Duodenal mucosa (tissue), 2 donors: ENCODE measurements at regions not wholly inside any gene's neighbourhood (a gene's known extent, or its start where the extent isn't known, plus 50 kb on each side); places are given as distances from the start of the nearest gene placed in this dataset.

Experiments
- H3K27ac ChIP-seq: one replicate; pipeline ENCODE4 v1.7.0; 2013; ENCODE audit warnings: low read depth, low read length
- H3K27me3 ChIP-seq, 2 donors: one replicate each; pipeline ENCODE4 v1.7.0; 2013; ENCODE audit warnings: low read length in 2 of 2, control low read depth in 1 of 2; ENCODE audit not compliant: insufficient read depth in 2 of 2, control insufficient read depth in 1 of 2
- H3K36me3 ChIP-seq, 2 donors: one replicate each; pipeline ENCODE4 v1.7.0; 2013; ENCODE audit warnings: low read length in 2 of 2, control low read depth in 1 of 2; ENCODE audit not compliant: insufficient read depth in 2 of 2, control insufficient read depth in 1 of 2
- H3K4me1 ChIP-seq, 2 donors: one replicate each; pipeline ENCODE4 v1.7.0; 2013; ENCODE audit warnings: low read length in 2 of 2, control low read depth in 1 of 2; ENCODE audit not compliant: insufficient read depth in 2 of 2, control insufficient read depth in 1 of 2
- H3K4me3 ChIP-seq, 2 donors: one replicate each; pipeline ENCODE4 v1.7.0; 2013; ENCODE audit warnings: low read length in 2 of 2, low read depth in 1 of 2
- H3K9ac ChIP-seq, 2 donors: one replicate each; pipeline ENCODE4 v1.7.0; 2013; ENCODE audit warnings: low read length in 2 of 2, low read depth in 1 of 2
- H3K9me3 ChIP-seq, 2 donors: one replicate each; pipeline ENCODE4 v1.7.0; 2013; ENCODE audit warnings: low read length in 2 of 2, control low read depth in 1 of 2; ENCODE audit not compliant: control insufficient read depth in 1 of 2

GRCh38 chr18:10045296-10045891 is 131.6 kb downstream of the VAPA start:
- Histone ChIP-seq H3K9me3 (peaks cover 2 to 8% of the 10 kb centered on the region in 2 donors), H3K4me1 (no peaks in the 10 kb centered on the region), H3K9ac (no peak overlapping the region), H3K4me3 (no peak overlapping the region), H3K27me3 (no peaks in the 10 kb centered on the region), H3K27ac (peak overlapping the region; percentile 34), H3K36me3 (no peaks in the 10 kb centered on the region)

- peak overlapping the region; percentile 4 for H3K27ac ChIP-seq
- H3K9me3 ChIP-seq, result peaks cover 2 to 8% of the 10 kb centered on the region in 2 donors
These were observed 132.5 kb downstream of the VAPA start for GRCh38 chr18:10046178-10046807.

GRCh38 chr18:10047237-10047636 is 133.4 kb downstream of the VAPA start:
- Histone ChIP-seq H3K4me1 (no peaks in the 10 kb centered on the region), H3K9me3 (peaks cover 2 to 3% of the 10 kb centered on the region in 2 donors), H3K4me3 (no peak overlapping the region), H3K27ac (peak overlapping the region; percentile 20), H3K36me3 (no peaks in the 10 kb centered on the region), H3K27me3 (no peaks in the 10 kb centered on the region), H3K9ac (no peak overlapping the region)

More at GRCh38 chr18:10046178-10046807, 132.5 kb downstream of the VAPA start:
- Histone ChIP-seq H3K4me3 (no peak overlapping the region), H3K27me3 (no peaks in the 10 kb centered on the region), H3K36me3 (no peaks in the 10 kb centered on the region), H3K9ac (no peak overlapping the region), H3K4me1 (no peaks in the 10 kb centered on the region)

- no peak overlapping the region for H3K27ac ChIP-seq
- no peaks in the 10 kb centered on the region for H3K9me3 ChIP-seq
- H3K27me3 ChIP-seq, result no peaks in the 10 kb centered on the region
- H3K9ac ChIP-seq, result no peak overlapping the region
- H3K36me3 ChIP-seq, result no peaks in the 10 kb centered on the region
- H3K4me3 ChIP-seq, result no peak overlapping the region
- no peaks in the 10 kb centered on the region for H3K4me1 ChIP-seq
These were observed 135.9 kb downstream of the VAPA start for GRCh38 chr18:10049747-10050146.

GRCh38 chr18:10050956-10051355 is 137.1 kb downstream of the VAPA start:
- H3K9ac ChIP-seq, result no peak overlapping the region
- H3K4me3 ChIP-seq, result no peak overlapping the region
- H3K4me1 ChIP-seq, result no peaks in the 10 kb centered on the region
- no peaks in the 10 kb centered on the region for H3K27me3 ChIP-seq
- H3K9me3 ChIP-seq, result no peaks in the 10 kb centered on the region
- no peaks in the 10 kb centered on the region for H3K36me3 ChIP-seq
- H3K27ac ChIP-seq, result no peak overlapping the region

GRCh38 chr18:10051877-10052631 is 138.2 kb downstream of the VAPA start:
- Histone ChIP-seq H3K36me3 (no peaks in the 10 kb centered on the region), H3K9me3 (no peaks in the 10 kb centered on the region), H3K4me1 (peaks cover under 1% of the 10 kb centered on the region in 2 donors), H3K4me3 (no peak overlapping the region), H3K9ac (no peak overlapping the region), H3K27me3 (no peaks in the 10 kb centered on the region), H3K27ac (no peak overlapping the region)

- Histone ChIP-seq H3K27me3 (no peaks in the 10 kb centered on the region), H3K4me3 (no peak overlapping the region), H3K4me1 (peaks cover 4 to 6% of the 10 kb centered on the region in 2 donors), H3K36me3 (no peaks in the 10 kb centered on the region), H3K9me3 (no peaks in the 10 kb centered on the region), H3K9ac (no peak overlapping the region), H3K27ac (no peak overlapping the region)
These were observed 139.1 kb downstream of the VAPA start for GRCh38 chr18:10052871-10053270.

- no peak overlapping the region for H3K4me3 ChIP-seq
- H3K9ac ChIP-seq, result no peak overlapping the region
- H3K4me1 ChIP-seq, result peaks cover 6 to 14% of the 10 kb centered on the region in 2 donors
- H3K36me3 ChIP-seq, result no peaks in the 10 kb centered on the region
- H3K27ac ChIP-seq, result no peak overlapping the region
- no peaks in the 10 kb centered on the region for H3K9me3 ChIP-seq
- H3K27me3 ChIP-seq, result no peaks in the 10 kb centered on the region
These were observed 140.0 kb downstream of the VAPA start for GRCh38 chr18:10053861-10054260.

GRCh38 chr18:10054366-10054765 is 140.6 kb downstream of the VAPA start:
- Histone ChIP-seq H3K27ac (no peak overlapping the region), H3K4me3 (no peak overlapping the region), H3K9me3 (no peaks in the 10 kb centered on the region), H3K27me3 (no peaks in the 10 kb centered on the region), H3K36me3 (no peaks in the 10 kb centered on the region), H3K4me1 (peaks cover 6 to 15% of the 10 kb centered on the region in 2 donors), H3K9ac (no peak overlapping the region)

GRCh38 chr18:10055125-10055750 is 141.4 kb downstream of the VAPA start:
- no peak overlapping the region for H3K9ac ChIP-seq
- no peak overlapping the region for H3K4me3 ChIP-seq
- no peaks in the 10 kb centered on the region for H3K27me3 ChIP-seq
- H3K27ac ChIP-seq, result no peak overlapping the region
- no peaks in the 10 kb centered on the region for H3K36me3 ChIP-seq
- no peaks in the 10 kb centered on the region for H3K9me3 ChIP-seq
- peaks cover 6 to 19% of the 10 kb centered on the region in 2 donors for H3K4me1 ChIP-seq
